Activated CD8-positive, alpha-beta memory T cell treated with anti-CD3 and anti-CD28 coated beads for 36 hours (primary cell): ENCODE measurements at regions not wholly inside any gene's neighbourhood (a gene's known extent, or its start where the extent isn't known, plus 50 kb on each side); places are given as distances from the start of the nearest gene placed in this dataset.
"Not testable (repeated sequence)": the region's sequence is repeated elsewhere in the genome, so short reads cannot be mapped to it uniquely, and the experiment has no call there.

ENCODE experiments used
- CTCF ChIA-PET: fragments of 350-600 bp; sonication (Branson Sonifier 250); formaldehyde crosslinking; loops from one replicate; lab custom pipeline; 2021; ENCODE audit warnings: antibody characterized with exemption; lab: Charles Lee
- POLR2A ChIA-PET: fragments of 350-600 bp; sonication (Branson Sonifier 250); formaldehyde crosslinking; loops from one replicate; lab custom pipeline; 2021; ENCODE audit warnings: antibody characterized with exemption; lab: Charles Lee

DNA sequence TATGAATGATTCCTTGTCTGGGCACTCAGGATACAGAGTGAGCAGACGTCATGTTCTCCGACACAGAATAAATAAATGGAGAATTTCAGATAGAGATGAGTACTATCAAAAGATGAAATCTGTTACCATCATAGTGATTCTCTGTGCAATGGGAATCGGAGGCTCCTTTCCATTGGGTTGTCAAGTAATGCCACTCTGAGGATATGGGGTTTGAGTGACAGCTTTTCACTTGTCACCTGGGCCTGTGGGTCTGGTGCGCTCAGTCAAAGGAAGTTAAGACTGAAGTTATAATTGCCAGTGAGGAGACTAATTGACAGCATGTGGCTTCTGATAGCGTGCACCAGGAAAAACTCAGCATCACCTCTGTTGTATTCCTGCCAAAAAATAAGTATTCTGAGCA lies 387.2 kb downstream of the SOX11 start:
- POLR2A ChIA-PET = no interaction called here
- CTCF ChIA-PET = no interaction called here

DNA sequence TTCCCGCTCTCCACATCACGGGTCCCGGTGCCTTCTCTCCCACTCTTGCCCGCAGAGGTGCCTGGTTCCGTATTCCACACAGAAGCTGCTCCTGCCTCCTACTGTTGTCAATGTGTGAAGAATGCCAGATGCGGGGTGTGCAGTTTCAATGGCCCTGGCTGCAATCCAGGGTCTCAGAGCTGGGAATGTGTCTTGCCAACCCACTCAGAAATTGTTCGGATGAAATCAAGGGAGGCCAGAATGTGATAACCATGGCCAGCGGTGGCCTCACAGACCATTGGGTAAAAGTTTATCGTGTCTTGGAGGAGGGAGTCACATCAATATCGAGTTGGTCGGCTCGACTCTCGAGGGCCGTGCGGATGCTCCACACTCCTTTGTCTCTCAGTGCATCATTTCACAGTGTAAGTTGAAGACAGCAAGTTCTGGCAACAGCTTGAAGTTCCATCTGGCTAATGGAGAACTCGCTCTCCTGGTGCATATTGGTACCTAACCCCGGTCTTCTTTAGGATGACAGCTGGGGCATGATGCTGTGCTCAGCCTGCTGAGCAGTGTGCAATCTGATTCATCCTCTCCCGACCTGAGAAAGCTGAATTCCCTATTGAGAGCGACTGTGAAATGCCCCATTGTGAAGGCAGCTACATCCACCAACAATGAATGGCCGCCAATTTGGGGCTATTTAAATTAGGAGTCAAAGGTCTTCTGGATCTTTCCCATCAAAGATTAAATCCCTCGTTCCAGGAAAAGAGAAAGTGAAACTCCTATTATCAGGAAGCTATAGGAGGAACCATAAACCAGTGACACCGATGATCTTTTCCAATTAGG lies 389.0 kb downstream of the SOX11 start:
- CTCF ChIA-PET = no interaction called here
- POLR2A ChIA-PET = no interaction called here

DNA sequence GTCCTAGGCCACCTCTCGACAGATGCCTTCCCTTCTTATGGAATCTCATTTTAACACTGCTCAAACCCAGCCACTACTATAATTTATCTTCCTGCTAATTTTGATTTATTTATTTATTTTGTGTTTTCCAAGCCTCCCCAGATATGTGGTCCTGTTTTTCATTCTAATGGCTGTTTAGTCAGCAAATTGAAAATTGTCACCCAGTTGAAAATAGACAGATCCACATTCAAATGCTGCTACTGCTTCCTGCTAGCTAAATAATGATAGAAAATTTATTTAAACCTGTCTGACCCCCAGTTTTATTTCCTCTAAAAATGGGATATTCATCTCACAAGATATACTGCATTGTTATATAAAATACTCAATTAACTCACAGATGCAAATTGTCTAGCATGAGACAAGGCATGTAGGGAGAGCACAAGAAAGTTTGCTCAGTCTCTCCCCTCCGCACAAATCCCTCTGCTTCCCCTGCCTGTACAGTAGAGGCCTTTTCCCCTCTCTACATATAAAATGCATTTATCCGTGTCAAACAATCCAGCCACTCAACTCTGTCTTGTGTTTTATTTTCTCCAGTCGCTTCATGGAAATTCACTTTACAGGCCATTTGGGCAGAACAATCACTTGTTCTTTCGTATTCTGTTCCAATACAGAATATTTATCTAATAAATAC lies 389.9 kb downstream of the SOX11 start:
- ChIA-PET CTCF (no interaction called here), POLR2A (no interaction called here)

DNA sequence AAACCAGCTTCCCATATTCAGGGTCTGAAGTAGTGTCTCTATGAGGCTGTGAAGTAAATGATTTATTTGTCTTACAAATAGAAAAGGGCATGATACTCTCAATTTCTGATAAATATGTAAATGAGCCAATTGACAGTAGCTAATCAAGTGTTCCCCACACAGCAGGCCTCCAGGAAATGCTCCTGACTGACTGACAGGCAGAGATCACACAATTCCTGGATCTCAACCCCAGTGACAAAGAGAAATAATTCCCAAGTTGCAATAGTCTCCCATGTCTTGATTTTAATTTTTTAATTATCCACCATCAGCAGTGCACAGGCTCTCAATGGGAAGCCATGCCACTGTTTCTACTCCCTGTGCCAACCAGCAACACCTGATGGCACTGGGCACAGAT lies 390.4 kb downstream of the SOX11 start:
- ChIA-PET POLR2A (no interaction called here), CTCF (no interaction called here)

DNA sequence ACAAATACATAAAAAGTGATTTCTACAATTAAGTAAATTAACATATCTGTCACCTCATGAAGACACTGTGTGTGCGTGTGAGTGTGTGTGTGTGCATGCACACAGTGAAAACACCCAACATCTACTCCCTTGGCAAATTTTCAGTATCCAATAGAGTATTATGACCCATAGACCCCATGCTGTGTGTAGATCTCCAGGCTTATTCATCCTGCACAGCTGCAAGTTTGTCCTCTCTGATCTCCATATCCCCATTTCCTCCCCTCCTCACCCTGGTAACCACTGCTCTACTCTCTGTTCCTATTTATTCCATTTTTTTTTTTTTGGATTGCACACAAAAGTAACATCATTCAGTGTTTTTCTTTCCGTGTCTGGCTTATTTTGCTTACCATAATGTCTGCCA lies 391.0 kb downstream of the SOX11 start:
- ChIA-PET POLR2A (no interaction called here), CTCF (no interaction called here)

DNA sequence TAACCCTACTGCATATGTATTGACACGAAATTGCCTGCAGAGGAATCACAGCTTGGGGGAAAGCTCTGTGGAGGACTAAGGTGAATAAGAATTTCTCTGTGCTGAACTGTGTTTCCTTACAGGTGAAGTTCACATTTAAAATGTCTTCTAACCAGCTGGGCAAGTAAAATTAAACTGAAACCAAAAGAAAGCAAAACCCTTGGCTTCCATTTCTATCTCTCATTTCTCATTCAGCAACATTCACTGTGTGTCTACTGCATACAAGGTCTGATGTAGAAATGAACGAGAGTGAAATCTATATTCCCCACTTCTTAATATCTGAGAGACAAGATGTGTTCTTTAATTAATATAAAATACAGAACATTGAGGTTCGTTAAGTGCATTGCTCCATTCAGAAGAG lies 397.3 kb downstream of the SOX11 start:
- ChIA-PET POLR2A (no interaction called here), CTCF (no interaction called here)

DNA sequence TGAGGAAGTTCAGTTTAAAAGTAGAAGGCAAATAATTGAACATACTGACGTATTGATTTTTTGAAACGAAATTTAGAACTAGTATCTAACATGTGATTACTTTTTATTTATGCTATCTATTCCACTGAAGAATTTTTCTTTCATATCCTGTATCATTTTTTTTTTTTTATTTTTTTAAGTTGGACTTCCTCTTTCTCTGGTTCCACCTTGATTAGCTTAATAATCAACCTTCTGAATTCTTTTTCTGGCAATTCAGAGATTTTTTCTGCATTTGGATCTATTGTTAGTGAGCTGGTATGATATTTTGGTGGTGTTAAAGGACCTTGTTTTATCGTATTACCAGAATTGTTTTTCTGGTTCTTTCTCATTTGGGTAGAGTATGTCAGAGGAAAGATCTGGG lies 411.2 kb downstream of the SOX11 start:
- ChIA-PET POLR2A (no interaction called here), CTCF (no interaction called here)

DNA sequence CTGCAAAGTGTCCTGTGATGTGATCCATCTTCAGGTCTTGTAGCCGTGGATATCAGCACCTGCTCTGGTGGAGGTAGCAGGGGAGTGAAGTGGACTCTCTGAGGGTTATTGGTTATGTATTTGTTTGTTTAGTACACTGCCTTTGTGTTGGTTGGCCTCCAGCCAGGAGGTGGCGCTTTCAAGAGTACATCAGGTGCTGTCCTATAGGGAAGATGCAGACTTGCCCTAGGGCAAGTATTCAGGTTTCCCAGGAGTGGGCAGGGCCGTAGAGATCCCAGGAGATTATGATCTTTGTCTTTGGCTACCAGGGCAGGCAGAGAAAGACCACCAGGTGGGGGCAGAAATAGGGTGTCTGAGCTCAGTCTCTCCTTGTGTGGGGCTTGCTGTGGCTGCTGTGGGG lies 411.8 kb downstream of the SOX11 start:
- POLR2A ChIA-PET = no interaction called here
- CTCF ChIA-PET = no interaction called here

DNA sequence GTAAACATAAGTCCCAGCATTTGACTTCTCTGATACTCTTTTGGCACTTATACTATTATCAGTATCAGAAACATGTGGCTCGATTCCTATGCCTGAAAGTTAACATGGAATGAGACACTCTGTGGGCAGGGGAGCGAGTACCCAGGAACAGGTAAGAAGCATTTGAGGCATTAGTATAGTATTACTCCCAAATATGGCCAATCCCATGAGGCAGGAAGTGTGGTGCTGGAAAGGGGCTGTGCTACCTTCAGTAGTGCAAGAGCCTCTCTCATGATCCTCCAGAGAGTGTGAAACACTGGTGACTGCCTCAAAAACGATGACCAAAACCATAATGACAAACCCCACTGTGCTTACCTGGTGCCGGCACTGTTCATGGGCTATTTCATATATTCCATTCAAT lies 415.1 kb downstream of the SOX11 start:
- CTCF ChIA-PET = no interaction called here
- POLR2A ChIA-PET = no interaction called here

DNA sequence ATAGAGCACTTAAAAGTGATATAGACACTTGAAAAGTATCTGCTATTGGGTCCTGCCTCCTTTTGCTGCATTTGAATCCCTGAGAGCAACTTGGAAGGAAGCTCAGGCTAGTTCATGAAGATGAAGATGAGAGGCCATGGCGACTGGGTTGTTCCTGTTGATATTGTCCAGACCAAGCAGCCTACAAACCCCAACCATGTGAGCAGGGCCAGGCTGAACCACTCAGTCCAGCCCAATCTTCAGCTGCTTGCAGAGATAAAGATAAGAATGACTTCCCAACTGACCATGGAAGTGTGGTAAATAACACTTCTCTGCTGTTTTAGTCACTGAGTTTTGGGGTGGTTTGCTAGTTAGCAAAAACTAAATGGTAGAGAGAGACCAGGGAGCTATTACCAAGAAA lies 417.6 kb downstream of the SOX11 start:
- ChIA-PET POLR2A (no interaction called here), CTCF (no interaction called here)

DNA sequence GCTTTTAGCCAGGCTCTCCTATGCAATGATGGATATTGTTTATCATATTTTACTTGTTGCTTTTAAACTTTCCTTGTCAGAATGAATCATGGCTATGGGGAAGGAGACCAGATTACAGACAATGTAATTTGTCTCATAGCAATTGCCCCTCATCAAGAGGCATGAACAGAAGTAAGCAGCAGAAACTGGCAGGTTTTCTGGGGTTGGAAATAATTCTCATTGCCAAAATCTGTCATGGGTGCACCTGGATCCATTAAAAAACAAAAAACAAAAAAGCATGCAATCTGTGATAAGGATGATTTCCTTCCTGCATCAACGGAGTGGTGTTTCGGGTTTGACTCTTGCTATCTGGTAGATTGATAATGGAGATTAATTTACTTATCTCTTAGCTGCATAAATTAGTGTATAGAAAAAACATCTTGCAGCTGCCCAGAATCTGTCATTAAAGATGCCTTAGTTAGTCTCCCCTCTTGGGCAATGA lies 419.6 kb downstream of the SOX11 start:
- CTCF ChIA-PET = no interaction called here
- POLR2A ChIA-PET = no interaction called here

DNA sequence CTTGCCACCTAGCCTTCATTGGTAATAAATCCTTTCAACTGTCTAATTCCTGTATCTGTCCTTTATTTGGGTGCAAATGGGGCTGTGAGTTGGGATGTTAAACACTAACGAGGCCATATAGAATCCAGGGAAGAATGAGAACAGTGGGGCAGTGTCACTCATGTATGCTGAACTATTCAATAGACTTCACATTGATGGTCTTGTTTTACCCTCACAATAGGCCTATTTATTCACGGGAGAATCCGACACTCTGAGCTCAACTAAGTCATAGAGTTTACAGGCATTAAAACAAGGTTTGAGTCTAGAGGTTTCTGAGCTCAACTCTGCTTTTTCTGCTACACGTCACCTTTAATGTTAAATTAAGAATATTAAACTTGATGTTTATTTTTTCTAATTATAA lies 421.6 kb downstream of the SOX11 start:
- ChIA-PET CTCF (no interaction called here), POLR2A (no interaction called here)

DNA sequence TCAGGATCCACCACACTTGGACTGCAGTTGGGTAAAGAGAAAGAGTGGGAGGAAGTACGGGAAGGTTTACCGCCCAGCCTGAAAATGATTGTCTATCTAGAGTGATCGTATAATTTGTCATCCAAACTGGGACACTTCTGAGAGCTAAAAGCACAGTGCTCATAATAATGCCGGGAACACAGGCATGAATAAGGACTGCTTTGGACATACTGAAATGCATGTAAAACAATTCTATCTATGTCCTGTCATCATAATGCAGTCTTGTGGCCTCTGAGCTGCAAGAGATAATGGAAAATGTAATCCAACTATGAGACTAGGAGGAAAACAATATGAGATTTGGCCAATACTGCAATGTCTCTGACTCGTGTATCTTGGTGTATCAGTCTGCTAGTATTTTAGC lies 435.5 kb downstream of the SOX11 start:
- POLR2A ChIA-PET = no interaction called here
- CTCF ChIA-PET = no interaction called here

DNA sequence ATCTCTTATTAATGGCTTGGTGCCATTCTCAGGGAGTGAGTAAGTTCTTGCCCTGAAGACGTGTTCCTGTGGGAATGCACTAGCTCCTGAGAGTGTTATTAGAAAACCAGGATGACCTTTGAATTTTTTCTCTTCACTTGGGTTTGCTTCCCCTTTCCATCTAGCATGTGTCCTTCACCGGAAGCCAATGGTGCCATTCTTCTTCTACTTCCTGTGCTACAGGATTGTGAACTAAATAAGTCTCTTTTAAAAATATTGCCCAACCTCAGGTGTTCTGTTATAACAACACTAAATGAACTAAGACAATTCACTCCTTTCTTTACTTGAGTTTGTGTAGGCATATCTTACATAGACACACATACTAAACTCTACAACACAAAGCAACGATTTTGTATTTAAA lies 447.0 kb downstream of the SOX11 start:
- CTCF ChIA-PET = no interaction called here
- POLR2A ChIA-PET = no interaction called here

DNA sequence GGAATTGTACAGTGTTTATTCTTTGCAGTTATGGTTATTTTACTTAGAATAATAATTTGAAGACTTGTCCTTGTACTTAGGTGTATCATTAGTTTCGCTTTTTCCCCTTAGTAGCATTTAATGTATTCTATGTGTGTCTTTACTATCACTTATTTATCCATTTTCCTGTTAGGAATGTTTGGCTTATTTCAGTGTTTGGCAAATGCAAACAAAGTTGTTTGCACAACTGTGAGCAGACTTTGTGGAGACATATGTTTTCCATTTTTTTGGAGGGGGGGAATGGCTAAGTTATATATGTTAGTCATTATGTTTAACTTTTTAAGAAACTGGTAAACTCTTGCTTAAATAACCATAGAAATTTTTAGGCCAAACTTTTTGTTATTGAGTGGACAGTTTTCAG lies 447.7 kb downstream of the SOX11 start:
- ChIA-PET POLR2A (no interaction called here), CTCF (no interaction called here)

DNA sequence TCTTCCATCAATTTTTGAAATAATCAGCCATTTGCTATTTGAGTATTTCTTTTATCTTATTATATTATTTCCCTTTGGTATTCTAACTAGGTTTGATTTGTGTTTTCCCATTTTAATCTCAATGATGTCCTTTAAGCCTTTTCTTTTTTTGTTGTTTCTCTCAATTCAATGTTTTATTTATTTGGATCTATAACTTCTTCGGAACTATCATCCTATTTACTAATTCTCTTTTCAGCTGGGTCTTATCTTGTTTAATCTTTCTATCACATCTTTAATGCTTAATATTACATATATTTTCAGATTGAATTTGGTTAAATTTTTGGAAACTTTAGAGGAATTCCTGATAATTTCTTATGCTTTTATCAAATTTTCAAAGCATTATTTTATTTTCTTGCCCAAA lies 448.3 kb downstream of the SOX11 start:
- ChIA-PET CTCF (no interaction called here), POLR2A (no interaction called here)

DNA sequence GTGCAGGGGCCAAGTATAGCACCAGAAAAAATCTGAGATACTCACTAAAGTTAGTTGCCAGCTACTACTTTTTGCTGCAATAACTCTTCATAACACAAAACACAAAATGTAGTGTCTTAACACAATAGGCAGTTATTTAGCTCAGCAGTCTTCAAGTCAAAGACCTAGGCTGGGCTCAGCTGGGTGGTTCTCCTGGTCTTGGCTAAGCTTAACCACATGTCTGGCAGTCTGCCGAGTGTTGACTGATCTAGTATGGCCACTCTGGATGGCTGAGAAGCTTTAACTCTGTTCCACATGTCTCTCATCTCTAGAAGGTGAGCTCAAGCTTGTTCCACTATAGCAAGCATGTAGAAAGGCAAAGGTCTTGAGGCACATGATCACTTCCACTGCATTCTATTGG lies 451.6 kb downstream of the SOX11 start:
- POLR2A ChIA-PET = no interaction called here
- CTCF ChIA-PET = no interaction called here

DNA sequence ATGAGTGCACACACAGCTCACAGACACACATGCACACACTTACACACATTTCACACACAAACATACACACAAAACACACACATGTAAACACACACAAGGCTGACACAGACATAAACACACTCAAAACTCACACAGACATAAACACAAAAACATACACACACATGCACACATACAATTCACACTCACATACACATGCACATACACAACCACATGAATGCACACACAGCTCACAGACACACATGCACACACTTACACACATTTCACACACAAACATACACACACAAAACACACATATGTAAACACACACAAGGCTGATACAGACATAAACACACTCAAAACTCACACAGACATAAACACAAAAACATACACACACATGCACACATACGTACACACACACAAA lies 455.0 kb downstream of the SOX11 start:
- CTCF ChIA-PET, POLR2A ChIA-PET: not testable (repeated sequence)

DNA sequence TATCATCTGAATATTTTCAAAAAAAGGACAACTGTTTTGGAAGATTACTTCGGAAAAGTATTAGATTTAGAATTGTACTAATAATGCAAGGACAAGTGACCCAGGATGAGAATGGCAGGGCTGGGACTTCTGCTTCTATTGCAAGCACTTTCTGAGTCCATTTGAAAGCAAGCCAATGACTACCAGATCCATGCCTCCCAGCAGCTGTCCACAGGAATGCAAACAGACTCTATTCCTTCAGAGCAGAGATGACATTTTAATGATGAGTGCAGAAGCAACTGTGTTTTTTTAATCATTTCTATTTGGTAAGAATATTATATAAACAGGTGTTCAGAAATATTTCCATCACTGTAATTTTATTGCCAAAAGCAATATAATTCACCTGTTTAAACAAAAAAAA lies 456.7 kb downstream of the SOX11 start:
- POLR2A ChIA-PET = no interaction called here
- CTCF ChIA-PET = no interaction called here

DNA sequence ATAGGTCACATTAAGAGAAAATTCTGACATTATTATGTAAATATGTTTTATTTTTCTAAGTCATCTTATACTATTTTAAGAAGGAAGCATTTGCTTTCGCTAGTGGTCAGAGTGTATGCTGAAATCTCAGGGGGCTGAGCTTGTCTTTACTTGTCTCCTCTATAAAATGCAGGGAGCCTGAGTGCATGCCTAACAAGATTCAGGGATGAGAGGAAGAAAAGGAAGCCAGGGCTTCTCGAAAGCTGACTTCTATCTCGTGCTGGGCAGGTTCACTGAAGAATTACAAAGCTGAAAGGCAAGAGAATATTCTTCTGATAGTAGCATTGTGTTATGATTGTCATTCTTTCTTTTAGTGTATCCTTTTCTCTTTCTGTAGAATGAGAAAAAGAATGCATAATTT lies 467.4 kb downstream of the SOX11 start:
- CTCF ChIA-PET = no interaction called here
- POLR2A ChIA-PET = no interaction called here

DNA sequence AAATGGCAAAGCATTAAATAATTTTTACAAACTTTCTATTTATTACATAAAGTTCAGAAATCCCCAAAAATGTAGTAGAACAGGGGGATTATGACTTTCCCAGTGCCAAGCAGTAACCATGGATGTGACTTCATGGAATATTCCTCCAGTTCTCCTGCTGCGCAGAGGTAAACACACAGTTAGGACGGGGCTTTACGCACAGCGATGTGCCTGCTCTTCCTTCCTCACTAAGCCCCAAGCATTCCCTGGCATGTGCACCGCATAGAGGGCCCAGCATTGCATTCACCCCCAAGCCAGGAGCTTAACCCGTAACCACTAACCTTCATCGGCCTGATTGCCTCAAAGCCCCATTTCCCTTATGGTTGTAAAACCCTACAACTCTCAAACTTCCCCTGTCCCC lies 471.7 kb downstream of the SOX11 start:
- ChIA-PET POLR2A (no interaction called here), CTCF (no interaction called here)
